H1 (cell line): ENCODE measurements at regions not wholly inside any gene's neighbourhood (a gene's known extent, or its start where the extent isn't known, plus 50 kb on each side); places are given as distances from the start of the nearest gene placed in this dataset.

ENCODE experiments used
- CHD1 ChIP-seq: IDR thresholded peaks from 2 replicates; pipeline ENCODE4 v1.6.1; 2012; ENCODE audit warnings: low read depth, low read length, improper control_type of control experiment
- CHD2 ChIP-seq: IDR thresholded peaks from 2 replicates; pipeline ENCODE4 v1.6.1; 2012; ENCODE audit warnings: low read length, improper control_type of control experiment
- POU5F1 ChIP-seq: IDR thresholded peaks from 2 replicates; pipeline ENCODE4 v1.6.1; 2011; ENCODE audit warnings: low read depth, mild to moderate bottlenecking, low read length, moderate library complexity
- SRF ChIP-seq: IDR thresholded peaks from 2 replicates; pipeline ENCODE4 v1.6.1; 2011; ENCODE audit warnings: mild to moderate bottlenecking, low read depth, low read length, moderate library complexity
- TCF12 ChIP-seq: IDR thresholded peaks from 2 replicates; pipeline ENCODE4 v1.6.1; 2011; ENCODE audit warnings: low read depth, mild to moderate bottlenecking, low read length
- ZNF274 ChIP-seq: IDR thresholded peaks from 2 replicates; pipeline ENCODE4 v1.7.0; 2012; ENCODE audit warnings: low read length, borderline replicate concordance; ENCODE audit errors: extremely low read depth

DNA sequence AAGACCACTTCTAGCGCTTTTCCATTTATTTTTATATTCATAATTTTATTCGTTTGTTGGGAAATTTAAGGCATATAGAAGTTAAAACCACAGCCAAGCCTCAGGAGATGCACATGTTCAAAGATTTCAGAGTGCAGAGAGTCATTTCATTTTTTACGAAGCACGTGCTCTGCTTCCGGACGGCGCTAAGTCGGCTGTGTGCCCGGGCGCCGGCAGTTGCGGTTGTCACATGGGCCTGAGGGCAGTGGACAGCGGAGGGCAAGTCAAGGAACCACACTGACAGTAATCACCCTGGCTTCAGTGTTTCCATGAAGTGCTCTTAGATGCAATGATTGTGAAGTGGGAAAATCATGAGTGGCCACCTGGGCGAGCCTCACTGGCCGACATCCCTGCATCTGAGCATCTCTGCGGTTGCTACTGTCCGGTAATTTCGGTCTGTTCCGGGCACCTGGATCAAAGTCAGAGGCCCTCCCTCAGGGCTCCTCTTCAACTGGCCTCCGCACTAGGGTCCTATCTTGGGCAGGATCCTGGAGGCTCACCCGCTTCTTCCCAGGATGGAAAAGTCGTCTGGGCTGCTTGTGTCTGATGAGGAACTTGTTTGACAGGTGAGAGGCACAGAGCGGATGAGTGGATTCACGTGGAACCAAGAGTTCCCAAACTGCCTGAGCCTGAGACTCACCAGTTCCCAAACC, 90.8 kb downstream of the DACT2 start (continued):
- TF ChIP-seq POU5F1, result no peak
- no peak for TF ChIP-seq CHD1
- no peak for TF ChIP-seq CHD2
- TF ChIP-seq SRF, result no peak
- no peak for TF ChIP-seq ZNF274
- no peak for TF ChIP-seq TCF12
